ENCODE measurements at regions not wholly inside any gene's neighbourhood (a gene's known extent, or its start where the extent isn't known, plus 50 kb on each side); places are given as distances from the start of the nearest gene placed in this dataset.

DNA sequence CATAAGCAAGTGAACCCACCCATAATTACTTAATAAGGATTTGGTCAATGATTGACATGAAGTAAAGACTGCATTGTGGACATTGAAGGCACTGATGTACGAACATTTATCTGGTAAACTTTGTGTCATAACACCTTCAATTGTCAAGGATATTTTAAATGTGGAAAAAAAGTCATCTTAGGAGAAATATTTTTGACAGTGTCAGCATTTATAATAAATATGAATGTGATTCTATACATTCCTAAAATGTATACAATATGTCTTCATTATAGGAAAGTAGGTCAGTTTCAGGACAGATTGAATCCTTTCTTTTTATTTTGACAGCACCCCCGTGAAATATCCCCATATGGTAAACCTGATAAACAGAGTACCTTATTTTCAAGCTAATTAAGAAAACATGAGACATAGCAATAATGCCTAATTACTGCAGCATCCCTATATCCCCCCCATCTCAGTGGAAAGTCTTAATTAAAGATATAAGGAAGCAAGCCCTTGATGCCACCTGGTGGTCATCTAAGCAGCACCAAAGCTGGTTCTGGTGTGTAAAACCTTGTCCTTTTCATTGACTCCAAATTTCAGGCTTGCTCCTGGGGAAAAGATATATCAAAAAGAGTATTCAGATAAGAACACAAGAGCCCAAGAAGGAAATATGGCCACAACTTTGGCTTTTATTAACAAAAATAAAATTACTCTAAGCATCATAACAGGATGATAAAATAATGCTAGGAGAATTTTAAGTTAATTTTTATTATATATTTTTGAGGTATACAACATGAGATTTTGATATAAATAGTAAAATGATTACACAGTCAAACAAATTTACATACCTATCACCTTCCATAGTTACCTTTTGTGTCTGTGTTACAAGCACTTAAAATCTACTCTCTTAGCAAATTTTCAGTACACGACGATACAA, 379.7 kb downstream of the TLL1 start:
- Histone ChIP-seq H3K27me3 (no peaks in the 10 kb centered on the region), H3K36me3 (no peaks in the 10 kb centered on the region), H3K9me3 (no peaks in the 10 kb centered on the region), H3K4me1 (no peaks in the 10 kb centered on the region), H3K4me3 (no peak overlapping the region), H3K27ac (no peak overlapping the region)
- DNase-seq = no peak
- peak; percentile 58 to 71 (median 62) for ATAC-seq
- TF ChIP-seq, protein P1, sequence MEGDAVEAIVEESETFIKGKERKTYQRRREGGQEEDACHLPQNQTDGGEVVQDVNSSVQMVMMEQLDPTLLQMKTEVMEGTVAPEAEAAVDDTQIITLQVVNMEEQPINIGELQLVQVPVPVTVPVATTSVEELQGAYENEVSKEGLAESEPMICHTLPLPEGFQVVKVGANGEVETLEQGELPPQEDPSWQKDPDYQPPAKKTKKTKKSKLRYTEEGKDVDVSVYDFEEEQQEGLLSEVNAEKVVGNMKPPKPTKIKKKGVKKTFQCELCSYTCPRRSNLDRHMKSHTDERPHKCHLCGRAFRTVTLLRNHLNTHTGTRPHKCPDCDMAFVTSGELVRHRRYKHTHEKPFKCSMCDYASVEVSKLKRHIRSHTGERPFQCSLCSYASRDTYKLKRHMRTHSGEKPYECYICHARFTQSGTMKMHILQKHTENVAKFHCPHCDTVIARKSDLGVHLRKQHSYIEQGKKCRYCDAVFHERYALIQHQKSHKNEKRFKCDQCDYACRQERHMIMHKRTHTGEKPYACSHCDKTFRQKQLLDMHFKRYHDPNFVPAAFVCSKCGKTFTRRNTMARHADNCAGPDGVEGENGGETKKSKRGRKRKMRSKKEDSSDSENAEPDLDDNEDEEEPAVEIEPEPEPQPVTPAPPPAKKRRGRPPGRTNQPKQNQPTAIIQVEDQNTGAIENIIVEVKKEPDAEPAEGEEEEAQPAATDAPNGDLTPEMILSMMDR (IDR thresholded peaks at IDR 0.05) = peak; percentile 47 to 60 (median 54)
- TF ChIP-seq POLR2A (IDR thresholded peaks at IDR 0.05) = no peak
- intact Hi-C loops (cut with DNase I) = no loop called here
- WGBS (ENCODE audit: insufficient coverage, low coverage, low lambda C conversion rate, missing lambda C conversion rate) = 35% methylated on average over 4 of the region's 4 CpGs

DNA sequence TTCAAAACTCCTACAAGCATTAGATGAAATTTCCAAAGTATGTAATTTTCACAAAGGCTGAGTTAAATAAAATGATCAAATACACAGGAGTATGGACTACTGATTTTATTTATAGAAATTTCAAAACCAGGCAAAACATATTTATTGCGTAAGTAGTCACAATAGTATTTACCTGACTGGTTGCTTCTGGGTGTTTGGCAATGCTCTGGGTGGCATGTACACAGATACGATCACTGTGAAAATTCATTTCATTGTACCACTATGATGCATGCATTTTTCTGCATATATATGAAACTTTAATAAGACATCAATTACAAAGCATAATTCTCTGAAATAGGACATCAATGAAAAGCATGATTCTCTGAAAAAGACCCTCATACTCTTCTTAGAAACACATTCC, 384.2 kb downstream of the TLL1 start:
- no peak for TF ChIP-seq POLR2A (IDR thresholded peaks at IDR 0.05)
- TF ChIP-seq, protein P1 (IDR thresholded peaks at IDR 0.05) = no peak
- Histone ChIP-seq H3K36me3 (no peaks in the 10 kb centered on the region), H3K27ac (no peak overlapping the region), H3K27me3 (no peaks in the 10 kb centered on the region), H3K4me3 (no peak overlapping the region), H3K4me1 (no peaks in the 10 kb centered on the region), H3K9me3 (no peaks in the 10 kb centered on the region)
- intact Hi-C loops (cut with DNase I) = no loop called here
- WGBS (ENCODE audit: insufficient coverage, low coverage, low lambda C conversion rate, missing lambda C conversion rate) = 61% methylated on average over 2 of the region's 2 CpGs
- ATAC-seq (no peak), DNase-seq (no peak)

DNA sequence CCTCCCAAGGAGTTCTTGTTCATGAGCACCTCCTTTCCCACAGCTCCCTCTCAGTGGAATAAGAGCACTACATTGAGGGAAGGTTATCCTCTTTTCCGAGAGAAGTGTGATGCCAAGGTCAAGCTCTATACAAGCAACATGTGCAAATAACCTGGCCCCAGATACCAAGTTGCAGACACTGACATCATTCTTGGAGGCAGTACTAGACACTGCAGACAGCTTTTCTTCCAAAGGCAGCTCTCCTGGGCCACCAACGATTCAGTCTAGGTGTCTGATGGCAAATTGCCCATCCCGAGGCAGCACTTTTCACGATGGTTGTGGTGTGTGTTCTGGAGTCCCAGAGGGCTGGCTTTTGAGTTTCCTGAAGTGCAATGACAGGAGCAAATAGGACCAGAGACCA, 384.9 kb downstream of the TLL1 start:
- no peak for ATAC-seq
- intact Hi-C loops (cut with DNase I) = no loop called here

DNA sequence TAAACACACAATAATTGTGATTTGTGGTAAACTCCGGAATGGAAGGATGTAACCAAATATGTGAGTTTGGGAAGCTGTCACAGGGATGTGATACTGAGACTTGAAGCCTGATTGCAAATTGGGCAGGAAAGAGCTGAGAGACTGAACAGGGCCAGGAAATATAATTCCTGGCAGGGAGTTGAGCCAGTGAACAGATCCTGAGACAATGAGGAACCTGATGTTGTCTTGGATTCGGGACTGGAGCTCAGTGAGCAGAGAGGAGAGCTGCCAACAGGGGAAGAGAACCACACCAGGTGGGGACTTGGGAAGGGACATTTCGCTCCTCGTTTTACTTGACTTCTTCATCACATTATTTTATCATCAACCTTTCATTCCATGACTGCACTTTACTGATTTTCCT, 386.0 kb downstream of the TLL1 start:
- ATAC-seq (no peak), DNase-seq (no peak)
- intact Hi-C loops (cut with DNase I) = no loop called here
- Histone ChIP-seq H3K4me3 (no peak overlapping the region), H3K4me1 (no peaks in the 10 kb centered on the region), H3K27ac (no peak overlapping the region), H3K9me3 (no peaks in the 10 kb centered on the region), H3K27me3 (no peaks in the 10 kb centered on the region), H3K36me3 (no peaks in the 10 kb centered on the region)
- no peak for TF ChIP-seq POLR2A (IDR thresholded peaks at IDR 0.05)
- TF ChIP-seq, protein P1 (IDR thresholded peaks at IDR 0.05) = no peak
- WGBS (ENCODE audit: insufficient coverage, low coverage, low lambda C conversion rate, missing lambda C conversion rate) = 37% methylated on average over 4 of the region's 4 CpGs

More for the DNA sequence above, 384.9 kb downstream of the TLL1 start:
- Histone ChIP-seq H3K27ac (no peak overlapping the region), H3K9me3 (no peaks in the 10 kb centered on the region), H3K36me3 (no peaks in the 10 kb centered on the region), H3K4me3 (no peak overlapping the region), H3K4me1 (no peaks in the 10 kb centered on the region), H3K27me3 (no peaks in the 10 kb centered on the region)
- no peak for DNase-seq
- TF ChIP-seq POLR2A (IDR thresholded peaks at IDR 0.05) = no peak
- TF ChIP-seq, protein P1 (IDR thresholded peaks at IDR 0.05) = no peak
- whole genome bisulfite sequencing (ENCODE audit: insufficient coverage, low coverage, low lambda C conversion rate, missing lambda C conversion rate) = 31% methylated on average over 4 of the region's 4 CpGs
